Stimulated activated CD4-positive, alpha-beta T cell treated with anti-CD3 and anti-CD28 coated beads, Interleukin-12 subunit alpha, Interleukin-12 subunit beta, amount 100 ng/mL, for 48 hours (primary cell): ENCODE measurements at regions not wholly inside any gene's neighbourhood (a gene's known extent, or its start where the extent isn't known, plus 50 kb on each side); places are given as distances from the start of the nearest gene placed in this dataset.
"Not testable (repeated sequence)": the region's sequence is repeated elsewhere in the genome, so short reads cannot be mapped to it uniquely, and the experiment has no call there.

ENCODE experiments used
- DNase-seq, 3 donors: peaks; one replicate each; pipeline ENCODE4 v3.0.0-alpha.2; 2020; ENCODE audit warnings: low read depth in 2 of 3, low spot score in 1 of 3

DNA sequence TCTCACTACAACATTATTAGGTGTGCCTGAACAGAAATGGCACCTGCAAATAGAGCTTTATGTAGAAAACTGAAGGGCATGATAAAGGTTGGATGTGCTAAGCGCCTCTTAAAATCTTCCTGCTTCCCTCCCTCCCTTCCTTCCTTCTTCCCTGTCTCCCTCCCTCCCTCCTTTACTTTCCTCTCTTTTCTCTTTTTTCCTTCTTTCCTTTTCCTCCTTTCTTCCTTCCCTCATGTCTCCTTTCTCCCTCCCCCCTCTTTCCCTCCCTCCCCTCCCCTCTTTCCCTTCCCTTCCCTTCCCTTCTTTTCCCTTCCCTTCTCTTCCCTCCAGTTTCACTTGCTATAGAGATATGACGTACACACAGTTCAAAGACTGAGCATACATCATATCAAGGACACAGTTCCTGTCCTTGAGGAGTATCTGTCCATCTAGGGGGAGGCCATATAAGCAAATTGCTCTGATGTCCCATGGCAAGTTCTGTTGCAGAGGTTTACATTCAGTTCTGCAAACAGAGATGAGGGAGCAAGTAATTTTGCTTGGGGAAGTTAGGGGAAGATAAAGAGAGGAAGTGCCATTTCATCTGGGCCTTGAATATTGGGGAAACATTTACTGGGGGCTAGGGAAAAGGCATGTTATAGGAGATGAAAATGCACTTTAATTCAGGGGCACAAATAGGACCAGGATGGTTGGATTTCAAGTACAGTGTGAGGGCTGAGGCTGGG lies 79.0 kb upstream of the EEF1E1 start:
- no peak for DNase-seq

- no peak for DNase-seq
These were observed 78.2 kb upstream of the EEF1E1 start for GRCh38 chr6:8180327-8181159.

DNA sequence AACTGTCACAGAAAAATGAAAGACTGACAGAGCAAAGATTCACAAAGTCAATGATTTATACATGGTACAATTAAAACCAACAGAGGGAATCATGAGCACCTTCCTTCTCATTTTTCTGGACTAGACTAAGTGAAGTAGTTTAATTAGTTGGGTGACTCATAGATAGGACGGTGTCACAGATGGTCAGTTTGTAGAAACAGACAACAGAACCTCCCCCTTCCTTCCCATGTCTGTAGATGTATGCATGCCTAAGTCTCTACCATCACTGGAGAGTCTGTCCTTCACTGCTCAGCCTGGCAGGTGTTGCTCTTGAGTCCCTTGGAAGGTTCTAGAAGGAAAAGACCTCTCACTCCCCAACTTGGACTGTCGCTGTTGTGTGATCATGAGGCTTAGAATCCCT lies 75.4 kb upstream of the EEF1E1 start:
- no peak for DNase-seq

DNA sequence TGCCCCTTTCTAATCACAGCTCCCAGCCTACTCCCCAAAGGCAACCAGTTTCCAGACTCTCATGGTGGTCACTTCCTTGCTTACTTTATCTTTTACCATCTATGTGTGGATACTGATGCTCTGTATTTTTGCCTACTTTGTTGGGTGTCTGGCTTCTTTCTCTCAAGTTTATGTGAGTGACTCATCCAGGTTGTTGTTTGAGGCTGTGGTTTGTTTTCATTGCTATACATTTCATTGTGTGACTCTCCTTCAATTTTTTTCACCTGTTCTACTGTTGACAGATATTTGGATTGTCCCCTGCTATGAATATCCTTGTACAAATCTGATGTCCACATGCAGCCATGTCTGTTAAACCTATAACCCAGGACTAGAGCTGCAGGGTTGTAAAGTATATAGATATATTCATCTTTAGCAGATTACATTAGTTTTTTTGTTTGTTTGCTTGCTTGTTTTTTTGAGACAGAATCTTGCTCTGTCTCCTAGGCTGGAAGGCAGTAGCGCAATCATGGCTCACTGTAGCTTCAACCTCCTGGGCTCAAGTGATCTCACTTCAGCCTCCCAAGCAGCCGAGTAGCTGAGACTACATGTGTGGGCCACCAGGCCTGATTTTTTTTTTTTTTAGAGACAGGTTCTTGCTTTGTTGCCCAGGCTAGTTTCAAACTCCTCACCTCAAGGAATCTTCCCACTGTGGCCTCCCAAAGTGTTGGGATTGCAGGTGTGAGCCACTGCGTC lies 72.9 kb upstream of the EEF1E1 start:
- no peak for DNase-seq

DNA sequence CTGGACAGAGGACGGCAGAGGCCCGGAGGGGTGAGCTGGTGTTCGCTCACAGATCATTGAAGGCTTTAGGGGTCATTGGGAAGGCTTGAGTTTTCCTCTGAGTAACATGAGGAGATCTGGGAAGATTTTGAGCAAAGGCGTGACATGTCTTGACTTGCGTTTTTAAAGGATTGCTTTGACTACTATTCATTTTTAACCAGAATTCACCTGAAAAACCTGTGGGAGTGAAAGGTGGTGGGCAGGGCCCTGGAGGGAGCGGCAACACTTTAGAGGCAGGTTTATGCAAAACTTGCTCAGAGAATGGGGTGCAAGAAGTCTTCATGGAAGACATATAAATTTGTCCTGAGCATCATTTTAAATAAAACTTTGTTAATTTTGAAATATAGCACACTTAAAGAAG lies 72.2 kb upstream of the EEF1E1 start:
- no peak for DNase-seq

GRCh38 chr6:8172530-8172929 lies 70.2 kb upstream of the EEF1E1 start:
- DNase-seq: no peak

DNA sequence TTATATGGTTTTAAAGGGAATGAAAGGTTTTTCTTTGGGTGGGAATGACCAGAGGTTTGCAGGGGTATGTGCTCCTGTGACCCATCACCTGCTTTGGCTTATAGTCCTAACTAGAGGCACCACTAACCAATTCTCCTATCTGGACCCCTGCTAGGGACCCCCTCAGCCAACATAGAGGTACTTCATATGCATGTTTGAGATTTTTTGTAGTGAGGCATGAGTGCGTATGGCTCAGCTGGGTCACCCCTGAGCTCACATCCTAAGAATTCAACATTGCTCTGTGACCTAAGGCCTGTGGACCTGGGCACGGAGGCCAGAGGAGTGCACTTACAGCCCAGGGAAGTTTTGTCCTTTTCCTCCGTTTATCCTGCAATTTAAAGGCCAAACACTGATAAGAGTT lies 68.4 kb upstream of the EEF1E1 start:
- no peak for DNase-seq

- no peak for DNase-seq
These were observed 67.9 kb upstream of the EEF1E1 start for GRCh38 chr6:8170245-8170644.

- no peak for DNase-seq
These were observed 63.8 kb upstream of the EEF1E1 start for GRCh38 chr6:8166156-8166555.

- DNase-seq: not testable (repeated sequence)
These were observed 62.7 kb upstream of the EEF1E1 start for GRCh38 chr6:8165008-8165407.

- DNase-seq: not testable (repeated sequence)
These were observed 61.9 kb upstream of the EEF1E1 start for GRCh38 chr6:8164281-8164680.

DNA sequence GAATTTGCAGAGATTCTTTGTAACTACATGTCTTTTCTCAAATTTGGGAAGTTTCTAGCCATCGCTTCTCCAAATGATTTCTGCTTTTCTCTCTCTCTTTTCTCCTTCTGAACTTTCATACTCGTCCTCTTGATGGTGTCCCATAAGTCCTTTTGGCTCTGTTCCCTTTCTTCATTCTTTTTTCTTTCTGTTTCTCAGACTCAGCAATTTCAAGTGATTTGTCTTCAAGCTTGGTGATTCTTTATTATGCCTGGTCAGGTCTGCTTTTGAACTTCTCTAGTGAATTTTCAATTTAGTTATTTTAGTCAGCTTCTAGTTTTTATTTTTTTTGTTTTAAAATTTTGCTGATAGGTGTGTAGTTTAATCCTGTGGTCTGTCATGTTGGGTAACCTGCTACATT lies 57.6 kb upstream of the EEF1E1 start:
- DNase-seq: no peak

GRCh38 chr6:8157839-8158238 lies 55.5 kb upstream of the EEF1E1 start:
- DNase-seq: no peak

DNA sequence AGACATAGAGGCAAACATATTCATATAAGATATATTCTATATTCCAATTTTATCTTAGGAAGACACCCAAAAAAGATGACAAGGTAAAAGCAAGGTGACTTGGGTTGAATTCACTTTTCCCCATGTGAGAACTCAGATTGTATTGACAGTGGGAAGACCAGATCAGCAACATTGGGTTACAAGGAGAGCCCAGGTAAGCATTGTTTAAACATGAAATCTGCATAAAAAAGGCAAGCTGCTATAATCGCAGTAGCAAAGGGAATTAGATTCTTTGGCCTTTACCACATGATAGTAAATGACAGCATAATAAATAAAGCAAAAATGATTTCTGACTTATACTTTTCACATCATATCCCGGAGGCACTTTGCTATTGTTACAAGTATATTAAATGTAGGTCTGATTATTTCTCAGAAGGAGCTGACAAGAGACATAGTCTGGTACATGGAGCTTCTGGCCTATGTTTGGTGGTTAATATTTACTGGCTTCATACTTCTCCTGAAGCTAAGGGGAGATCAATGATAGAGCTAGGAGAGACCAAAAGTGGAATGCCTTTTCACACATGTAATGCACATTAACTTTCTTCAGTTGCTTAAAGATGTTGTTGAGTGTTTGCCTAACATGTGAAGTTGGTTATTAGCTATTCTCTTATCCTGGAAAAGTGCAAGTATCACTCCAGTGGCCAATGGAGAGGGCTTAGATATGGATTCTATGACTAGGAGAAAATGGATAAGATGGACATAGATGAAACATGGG lies 53.1 kb upstream of the EEF1E1 start:
- DNase-seq: no peak
